GM23338 (cell line): ENCODE measurements at regions not wholly inside any gene's neighbourhood (a gene's known extent, or its start where the extent isn't known, plus 50 kb on each side); places are given as distances from the start of the nearest gene placed in this dataset.

Experiments
- ATAC-seq: fragments of 200-7000 bp; cut with Tn5 transposase; 3 replicates; pipeline ENCODE4 v1.9.1; 2020
- DNase-seq: peaks from one replicate; pipeline ENCODE4 v3.0.0-alpha.2; 2015; ENCODE audit warnings: low spot score
- H2AFZ ChIP-seq: fragments of 200-600 bp; sonication (generic); 2 replicates; pipeline ENCODE4 v1.8.0; 2016; ENCODE audit warnings: antibody characterized with exemption, mild to moderate bottlenecking, moderate library complexity
- H3F3A ChIP-seq: fragments of 200-600 bp; sonication (generic); replicated peaks from 2 replicates; pipeline ENCODE4 v1.8.0; 2017; ENCODE audit warnings: antibody characterized with exemption, mixed run types, low read depth
- H3K27ac ChIP-seq: fragments of 200-600 bp; sonication (generic); 2 replicates; pipeline ENCODE4 v1.6.1; 2016; ENCODE audit warnings: low read depth
- H3K27me3 ChIP-seq: fragments of 200-600 bp; sonication (generic); 2 replicates; pipeline ENCODE4 v1.8.0; 2016; ENCODE audit warnings: mild to moderate bottlenecking, mixed run types, moderate library complexity; ENCODE audit not compliant: insufficient read depth
- H3K36me3 ChIP-seq: fragments of 200-600 bp; sonication (generic); 2 replicates; pipeline ENCODE4 v1.8.0; 2016; ENCODE audit warnings: mild to moderate bottlenecking; ENCODE audit not compliant: insufficient read depth
- H3K4me1 ChIP-seq: fragments of 200-600 bp; sonication (generic); 2 replicates; pipeline ENCODE4 v1.8.0; 2016; ENCODE audit warnings: mild to moderate bottlenecking, moderate library complexity; ENCODE audit not compliant: insufficient read depth
- H3K4me2 ChIP-seq: fragments of 200-600 bp; sonication (generic); 2 replicates; pipeline ENCODE4 v1.7.1; 2017; ENCODE audit warnings: mixed run types
- H3K4me3 ChIP-seq: fragments of 200-600 bp; sonication (generic); 2 replicates; pipeline ENCODE4 v1.6.1; 2016; ENCODE audit warnings: mixed run types
- H3K79me2 ChIP-seq: fragments of 200-600 bp; sonication (generic); replicated peaks from 2 replicates; pipeline ENCODE4 v1.8.0; 2017; ENCODE audit warnings: mild to moderate bottlenecking; ENCODE audit not compliant: insufficient read depth
- H3K9me2 ChIP-seq: fragments of 200-600 bp; sonication (generic); 2 replicates; pipeline ENCODE4 v1.8.0; 2017; ENCODE audit not compliant: insufficient read depth
- H4K20me1 ChIP-seq: fragments of 200-600 bp; sonication (generic); replicated peaks from 2 replicates; pipeline ENCODE4 v1.8.0; 2017; ENCODE audit warnings: mild to moderate bottlenecking; ENCODE audit not compliant: insufficient read depth
- H3K27ac Mint-ChIP-seq: 2 replicates; pipeline ENCODE4 v1.8.0; 2020; ENCODE audit warnings: inconsistent platforms, mild to moderate bottlenecking, moderate library complexity, mixed read lengths
- H3K27me3 Mint-ChIP-seq: 3 replicates; pipeline ENCODE4 v1.8.0; 2022; ENCODE audit warnings: low read depth, mild to moderate bottlenecking, moderate library complexity, mixed read lengths, inconsistent platforms; ENCODE audit not compliant: insufficient read depth, poor library complexity
- H3K36me3 Mint-ChIP-seq: 3 replicates; pipeline ENCODE4 v1.8.0; 2021; ENCODE audit warnings: low read depth, mild to moderate bottlenecking, inconsistent platforms, moderate library complexity, mixed read lengths
- H3K4me1 Mint-ChIP-seq: 3 replicates; pipeline ENCODE4 v1.8.0; 2020; ENCODE audit warnings: mild to moderate bottlenecking, inconsistent platforms, mixed read lengths
- H3K4me3 Mint-ChIP-seq: 3 replicates; pipeline ENCODE4 v1.8.0; 2021; ENCODE audit warnings: moderate library complexity, mild to moderate bottlenecking, inconsistent platforms, mixed read lengths
- H3K9me3 Mint-ChIP-seq: 3 replicates; pipeline ENCODE4 v1.8.0; 2020; ENCODE audit warnings: moderate library complexity, mild to moderate bottlenecking, inconsistent platforms, mixed read lengths
- CREB1 ChIP-seq: fragments of 250-450 bp; sonication (Bioruptor Pico); IDR thresholded peaks from 2 replicates; pipeline ENCODE4 v1.5.0; 2020; ENCODE audit warnings: low read depth, mild to moderate bottlenecking, moderate library complexity
- CTCF ChIP-seq, 2 experiments: fragments of 200-600 bp in 1 of 2; sonication (generic) in 1 of 2; conservative IDR thresholded peaks; 2 replicates each; pipeline versions ENCODE4 v1.5.1 to v1.6.1; 2016 to 2017; ENCODE audit warnings: antibody characterized with exemption in 2 of 2, low read depth in 2 of 2, mild to moderate bottlenecking in 2 of 2, moderate library complexity in 1 of 2
- ETS1 ChIP-seq: IDR thresholded peaks from 2 replicates; pipeline ENCODE4 v1.6.1; 2016; ENCODE audit warnings: antibody characterized with exemption
- EZH2 ChIP-seq: fragments of 200-600 bp; sonication (generic); IDR thresholded peaks from one replicate; pipeline ENCODE4 v1.8.0; 2017; ENCODE audit warnings: antibody characterized with exemption, mild to moderate bottlenecking, low read depth; ENCODE audit not compliant: unreplicated experiment
- EZH2phosphoT487 ChIP-seq: fragments of 200-600 bp; sonication (generic); IDR thresholded peaks from one replicate; pipeline ENCODE4 v1.8.1; 2018; ENCODE audit warnings: antibody characterized with exemption; ENCODE audit not compliant: unreplicated experiment
- JUNB ChIP-seq: IDR thresholded peaks from one replicate; pipeline ENCODE4 v1.6.1; 2016; ENCODE audit warnings: antibody characterized with exemption; ENCODE audit not compliant: unreplicated experiment
- NANOG ChIP-seq: IDR thresholded peaks from 2 replicates; pipeline ENCODE4 v1.6.1; 2016; ENCODE audit warnings: antibody characterized with exemption, borderline replicate concordance
- POLR2AphosphoS5 ChIP-seq: IDR thresholded peaks from 2 replicates; pipeline ENCODE4 v1.6.1; 2016; ENCODE audit warnings: antibody characterized with exemption, low read depth
- REST ChIP-seq: IDR thresholded peaks from one replicate; pipeline ENCODE4 v1.6.1; 2018; ENCODE audit warnings: antibody characterized with exemption; ENCODE audit not compliant: unreplicated experiment
- STAT1 ChIP-seq: IDR thresholded peaks from one replicate; pipeline ENCODE4 v1.6.1; 2016; ENCODE audit warnings: antibody characterized with exemption; ENCODE audit not compliant: unreplicated experiment
- ZNF114 ChIP-seq: fragments of 250-450 bp; sonication (Bioruptor Pico); IDR thresholded peaks from 2 replicates; pipeline ENCODE4 v1.5.0; 2020; ENCODE audit warnings: mild to moderate bottlenecking, moderate library complexity
- ZNF331 ChIP-seq: fragments of 250-450 bp; sonication (Bioruptor Pico); IDR thresholded peaks from 2 replicates; pipeline ENCODE4 v1.5.0; 2020; ENCODE audit warnings: low read depth, mild to moderate bottlenecking, moderate library complexity
- ZNF462 ChIP-seq: fragments of 250-450 bp; sonication (Bioruptor Pico); IDR thresholded peaks from 2 replicates; pipeline ENCODE4 v1.5.0; 2020; ENCODE audit warnings: mild to moderate bottlenecking, moderate library complexity

- ATAC-seq (peak; percentile 12; the same call in 1 of the 3 replicates), DNase-seq (peak; percentile 6)
- Histone ChIP-seq H3K79me2 (no peaks in the 10 kb centered on the region), H3K27me3 (no peaks in the 10 kb centered on the region), H3K9me2 (no peaks in the 10 kb centered on the region), H3K27ac (no peak overlapping the region), H3F3A (no peaks in the 10 kb centered on the region), H3K4me1 (peaks cover 22% of the 10 kb centered on the region), H4K20me1 (no peaks in the 10 kb centered on the region), H3K4me2 (peak overlapping the region; percentile 57), H3K4me3 (no peak overlapping the region), H3K36me3 (no peaks in the 10 kb centered on the region), H2AFZ (peak overlapping the region; percentile 38; the same call in 1 of the 2 replicates)
- peaks cover 17% of the 10 kb centered on the region for H3K36me3 Mint-ChIP-seq
- no peak overlapping the region for H3K4me3 Mint-ChIP-seq
- H3K27me3 Mint-ChIP-seq: peaks cover 6% of the 10 kb centered on the region
- H3K9me3 Mint-ChIP-seq: peaks cover 22% of the 10 kb centered on the region
- H3K27ac Mint-ChIP-seq: 0 out of 2 replicates have a peak overlapping the region, but pooled peaks have one; percentile 37
- peaks cover 26% of the 10 kb centered on the region for H3K4me1 Mint-ChIP-seq
- no peak for TF ChIP-seq POLR2AphosphoS5
- TF ChIP-seq ZNF114 (CRISPR knock-in tag): no peak
- TF ChIP-seq CREB1 (CRISPR knock-in tag): no peak
- no peak for TF ChIP-seq CTCF (conservative IDR thresholded peaks at IDR 0.05; ENCODE audit: low read depth in 2 of 2)
- no peak for TF ChIP-seq ZNF462 (CRISPR knock-in tag)
- TF ChIP-seq REST: no peak
- TF ChIP-seq ETS1: no peak
- no peak for TF ChIP-seq EZH2
- no peak for TF ChIP-seq ZNF331 (CRISPR knock-in tag)
- TF ChIP-seq JUNB: no peak
- no peak for TF ChIP-seq STAT1
- no peak for TF ChIP-seq NANOG
- TF ChIP-seq EZH2phosphoT487: no peak
Measured at GRCh38 chr15:26295336-26296085, 432.4 kb upstream of the ATP10A start.
